ENCODE measurements at regions not wholly inside any gene's neighbourhood (a gene's known extent, or its start where the extent isn't known, plus 50 kb on each side); places are given as distances from the start of the nearest gene placed in this dataset.

GRCh38 chr3:155001289-155002010, 78.7 kb upstream of the MME start:
- Histone ChIP-seq H3K9me3 (no peaks in the 10 kb centered on the region; the same call in 1 of the 2 replicates), H3K27me3 (ENCODE audit: low read depth) (no peaks in the 10 kb centered on the region), H3K4me1 (no peaks in the 10 kb centered on the region), H3K4me3 (no peak overlapping the region), H3K36me3 (replicated peaks) (no peaks in the 10 kb centered on the region)
- no peak for DNase-seq (ENCODE audit: low spot score in 2 of 2)
- in situ Hi-C loops (cut with MboI; ENCODE audit: low sequenced_read_pairs), result no loop called here

GRCh38 chr3:154992655-154993054, 87.5 kb upstream of the MME start:
- no peaks in the 10 kb centered on the region for H3K9me3 ChIP-seq
- no peak overlapping the region for H3K4me3 ChIP-seq
- no peaks in the 10 kb centered on the region for H3K27me3 ChIP-seq (ENCODE audit: low read depth)
- no peak for DNase-seq (ENCODE audit: low spot score in 2 of 2)
- H3K4me1 ChIP-seq, result no peaks in the 10 kb centered on the region
- in situ Hi-C loops (cut with MboI; ENCODE audit: low sequenced_read_pairs), result no loop called here
- H3K36me3 ChIP-seq (replicated peaks), result no peaks in the 10 kb centered on the region

GRCh38 chr3:154990543-154990942, 89.6 kb upstream of the MME start:
- in situ Hi-C loops (cut with MboI; ENCODE audit: low sequenced_read_pairs), result no loop called here
- Histone ChIP-seq H3K4me3 (no peak overlapping the region), H3K27me3 (ENCODE audit: low read depth) (no peaks in the 10 kb centered on the region), H3K36me3 (replicated peaks) (no peaks in the 10 kb centered on the region), H3K9me3 (no peaks in the 10 kb centered on the region), H3K4me1 (no peaks in the 10 kb centered on the region)
- no peak for DNase-seq (ENCODE audit: low spot score in 2 of 2)

- H3K4me3 ChIP-seq, result no peak overlapping the region
- H3K9me3 ChIP-seq, result peaks cover 3% of the 10 kb centered on the region; the same call in 1 of the 2 replicates
- no peaks in the 10 kb centered on the region for H3K36me3 ChIP-seq (replicated peaks)
- H3K4me1 ChIP-seq, result no peaks in the 10 kb centered on the region
- no peaks in the 10 kb centered on the region for H3K27me3 ChIP-seq (ENCODE audit: low read depth)
- no peak for DNase-seq (ENCODE audit: low spot score in 2 of 2)
- in situ Hi-C loops (cut with MboI; ENCODE audit: low sequenced_read_pairs), result no loop called here
Observed at GRCh38 chr3:154987846-154988245, 92.3 kb upstream of the MME start.

GRCh38 chr3:154981664-154982063, 98.5 kb upstream of the MME start:
- H3K4me3 ChIP-seq, result no peak overlapping the region
- H3K9me3 ChIP-seq, result peaks cover 3% of the 10 kb centered on the region; the same call in 1 of the 2 replicates
- H3K27me3 ChIP-seq (ENCODE audit: low read depth), result no peaks in the 10 kb centered on the region
- H3K4me1 ChIP-seq, result no peaks in the 10 kb centered on the region
- in situ Hi-C loops (cut with MboI; ENCODE audit: low sequenced_read_pairs), result no loop called here
- no peaks in the 10 kb centered on the region for H3K36me3 ChIP-seq (replicated peaks)
- DNase-seq (ENCODE audit: low spot score in 2 of 2), result no peak

GRCh38 chr3:154981201-154981600, 98.9 kb upstream of the MME start:
- DNase-seq (ENCODE audit: low spot score in 2 of 2), result no peak
- H3K4me3 ChIP-seq, result no peak overlapping the region
- in situ Hi-C loops (cut with MboI; ENCODE audit: low sequenced_read_pairs), result no loop called here

GRCh38 chr3:154979331-154979730, 100.8 kb upstream of the MME start:
- H3K36me3 ChIP-seq (replicated peaks), result no peaks in the 10 kb centered on the region
- H3K4me3 ChIP-seq, result no peak overlapping the region
- H3K9me3 ChIP-seq, result no peaks in the 10 kb centered on the region
- in situ Hi-C loops (cut with MboI; ENCODE audit: low sequenced_read_pairs), result no loop called here
- H3K4me1 ChIP-seq, result no peaks in the 10 kb centered on the region
- DNase-seq (ENCODE audit: low spot score in 2 of 2), result no peak
- H3K27me3 ChIP-seq (ENCODE audit: low read depth), result no peaks in the 10 kb centered on the region

More at GRCh38 chr3:154981201-154981600, 98.9 kb upstream of the MME start:
- H3K9me3 ChIP-seq, result peaks cover 3% of the 10 kb centered on the region; the same call in 1 of the 2 replicates
- H3K4me1 ChIP-seq, result no peaks in the 10 kb centered on the region
- no peaks in the 10 kb centered on the region for H3K36me3 ChIP-seq (replicated peaks)
- no peaks in the 10 kb centered on the region for H3K27me3 ChIP-seq (ENCODE audit: low read depth)

GRCh38 chr3:154977666-154978065, 102.5 kb upstream of the MME start:
- no peaks in the 10 kb centered on the region for H3K27me3 ChIP-seq (ENCODE audit: low read depth)
- H3K36me3 ChIP-seq (replicated peaks), result no peaks in the 10 kb centered on the region
- no peak overlapping the region for H3K4me3 ChIP-seq
- no peak for DNase-seq (ENCODE audit: low spot score in 2 of 2)
- in situ Hi-C loops (cut with MboI; ENCODE audit: low sequenced_read_pairs), result no loop called here
- H3K4me1 ChIP-seq, result no peaks in the 10 kb centered on the region
- no peaks in the 10 kb centered on the region for H3K9me3 ChIP-seq

GRCh38 chr3:154976072-154976983, 103.8 kb upstream of the MME start:
- no peaks in the 10 kb centered on the region for H3K27me3 ChIP-seq (ENCODE audit: low read depth)
- no peaks in the 10 kb centered on the region for H3K4me1 ChIP-seq
- no peak overlapping the region for H3K4me3 ChIP-seq
- in situ Hi-C loops (cut with MboI; ENCODE audit: low sequenced_read_pairs), result no loop called here
- DNase-seq (ENCODE audit: low spot score in 2 of 2), result no peak
- no peaks in the 10 kb centered on the region for H3K9me3 ChIP-seq
- H3K36me3 ChIP-seq (replicated peaks), result no peaks in the 10 kb centered on the region

GRCh38 chr3:154973851-154974250, 106.3 kb upstream of the MME start:
- H3K4me3 ChIP-seq, result no peak overlapping the region
- no peak for DNase-seq (ENCODE audit: low spot score in 2 of 2)
- no peaks in the 10 kb centered on the region for H3K4me1 ChIP-seq
- no peaks in the 10 kb centered on the region for H3K36me3 ChIP-seq (replicated peaks)
- H3K9me3 ChIP-seq, result no peaks in the 10 kb centered on the region
- no peaks in the 10 kb centered on the region for H3K27me3 ChIP-seq (ENCODE audit: low read depth)
- in situ Hi-C loops (cut with MboI; ENCODE audit: low sequenced_read_pairs), result no loop called here

- in situ Hi-C loops (cut with MboI; ENCODE audit: low sequenced_read_pairs), result no loop called here
Observed at GRCh38 chr3:154972951-154973350, 107.2 kb upstream of the MME start.

GRCh38 chr3:154971771-154972326, 108.3 kb upstream of the MME start:
- Histone ChIP-seq H3K4me1 (no peaks in the 10 kb centered on the region), H3K36me3 (replicated peaks) (no peaks in the 10 kb centered on the region), H3K4me3 (no peak overlapping the region), H3K9me3 (no peaks in the 10 kb centered on the region), H3K27me3 (ENCODE audit: low read depth) (no peaks in the 10 kb centered on the region)
- in situ Hi-C loops (cut with MboI; ENCODE audit: low sequenced_read_pairs), result no loop called here
- DNase-seq (ENCODE audit: low spot score in 2 of 2), result no peak

More at GRCh38 chr3:154972951-154973350, 107.2 kb upstream of the MME start:
- Histone ChIP-seq H3K9me3 (no peaks in the 10 kb centered on the region), H3K4me1 (no peaks in the 10 kb centered on the region), H3K36me3 (replicated peaks) (no peaks in the 10 kb centered on the region), H3K27me3 (ENCODE audit: low read depth) (no peaks in the 10 kb centered on the region), H3K4me3 (no peak overlapping the region)
- no peak for DNase-seq (ENCODE audit: low spot score in 2 of 2)

- no peak for DNase-seq (ENCODE audit: low spot score in 2 of 2)
- no peaks in the 10 kb centered on the region for H3K36me3 ChIP-seq (replicated peaks)
- in situ Hi-C loops (cut with MboI; ENCODE audit: low sequenced_read_pairs), result no loop called here
- H3K9me3 ChIP-seq, result no peaks in the 10 kb centered on the region
- no peaks in the 10 kb centered on the region for H3K27me3 ChIP-seq (ENCODE audit: low read depth)
- no peak overlapping the region for H3K4me3 ChIP-seq
- no peaks in the 10 kb centered on the region for H3K4me1 ChIP-seq
Observed at GRCh38 chr3:154971341-154971740, 108.8 kb upstream of the MME start.

- DNase-seq (ENCODE audit: low spot score in 2 of 2), result no peak
- Histone ChIP-seq H3K9me3 (no peaks in the 10 kb centered on the region), H3K4me3 (no peak overlapping the region), H3K27me3 (ENCODE audit: low read depth) (no peaks in the 10 kb centered on the region), H3K36me3 (replicated peaks) (no peaks in the 10 kb centered on the region), H3K4me1 (no peaks in the 10 kb centered on the region)
- in situ Hi-C loops (cut with MboI; ENCODE audit: low sequenced_read_pairs), result no loop called here
Observed at GRCh38 chr3:154970797-154971196, 109.3 kb upstream of the MME start.

Data from HAP-1 (cell line).